NCI-H1930 (cell line): ENCODE measurements at regions not wholly inside any gene's neighbourhood (a gene's known extent, or its start where the extent isn't known, plus 50 kb on each side); places are given as distances from the start of the nearest gene placed in this dataset.

Experiments
- DNase-seq, 2 experiments: peaks; one replicate each; lab custom pipeline; 2025; lab: John Stamatoyannopoulos, UW

DNA sequence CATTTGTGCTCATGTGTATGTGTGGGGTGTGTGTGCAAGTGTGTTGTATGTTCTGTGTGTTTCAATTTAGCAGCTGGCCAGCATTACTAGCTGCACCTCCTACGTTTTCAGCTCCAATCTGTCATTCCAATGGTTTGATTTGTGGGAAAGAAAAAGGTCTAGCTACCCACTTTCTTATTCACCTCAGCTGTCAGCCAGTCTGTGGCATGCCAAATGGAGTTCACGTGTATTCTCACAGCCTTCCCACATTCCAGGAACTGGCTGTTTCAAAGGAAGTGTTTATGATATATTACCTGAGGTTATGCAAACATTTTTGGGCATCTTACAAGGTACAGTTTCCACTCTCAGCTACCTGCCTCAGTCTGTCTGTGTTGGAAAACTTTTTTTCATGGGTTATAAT is 220.2 kb upstream of the CPNE8 start:
- no peak for DNase-seq

DNA sequence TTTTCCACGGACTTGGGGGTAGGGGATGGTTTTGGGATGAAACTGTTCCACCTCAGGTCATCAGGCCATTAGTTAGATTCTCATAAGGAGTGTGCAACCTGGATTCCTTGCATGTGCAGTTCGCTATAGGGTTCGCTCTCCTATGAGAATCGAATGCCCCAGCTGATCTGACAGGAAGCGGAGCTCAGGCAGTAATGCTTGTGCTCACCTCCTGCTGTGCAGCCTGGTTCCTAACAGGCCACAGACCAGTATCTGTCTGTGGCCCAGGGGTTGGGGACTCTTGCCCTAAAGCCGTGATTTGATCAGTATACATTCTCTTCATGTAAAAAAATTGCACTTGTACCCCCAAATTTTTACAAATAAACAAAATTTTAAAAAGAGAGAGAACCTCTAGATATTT is 219.4 kb upstream of the CPNE8 start:
- no peak for DNase-seq

GRCh38 chr12:39123580-39124253 is 218.3 kb upstream of the CPNE8 start:
- DNase-seq: no peak

GRCh38 chr12:39122562-39123204 is 217.3 kb upstream of the CPNE8 start:
- no peak for DNase-seq

- peak; percentile 29 to 51 for DNase-seq
These were observed 211.5 kb upstream of the CPNE8 start for GRCh38 chr12:39116861-39117260.

DNA sequence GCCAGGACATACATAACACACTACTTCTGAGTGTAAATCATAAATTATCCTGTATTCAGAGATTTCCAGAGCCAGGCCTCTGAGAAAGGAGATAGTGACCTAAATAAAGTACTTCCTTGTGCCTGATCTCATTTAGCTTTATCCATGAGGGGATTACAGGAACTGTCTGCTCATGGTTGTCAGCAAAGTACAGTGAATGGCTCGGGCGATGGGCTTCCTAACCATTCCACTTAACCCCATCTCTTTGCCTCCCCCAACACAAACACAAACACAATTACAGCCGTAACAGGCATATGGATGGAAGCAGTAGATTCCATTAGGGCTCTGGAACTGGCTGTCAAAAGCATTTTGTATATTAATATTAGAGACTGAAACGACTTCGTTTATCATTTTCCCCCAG is 206.7 kb upstream of the CPNE8 start:
- DNase-seq: no peak

DNA sequence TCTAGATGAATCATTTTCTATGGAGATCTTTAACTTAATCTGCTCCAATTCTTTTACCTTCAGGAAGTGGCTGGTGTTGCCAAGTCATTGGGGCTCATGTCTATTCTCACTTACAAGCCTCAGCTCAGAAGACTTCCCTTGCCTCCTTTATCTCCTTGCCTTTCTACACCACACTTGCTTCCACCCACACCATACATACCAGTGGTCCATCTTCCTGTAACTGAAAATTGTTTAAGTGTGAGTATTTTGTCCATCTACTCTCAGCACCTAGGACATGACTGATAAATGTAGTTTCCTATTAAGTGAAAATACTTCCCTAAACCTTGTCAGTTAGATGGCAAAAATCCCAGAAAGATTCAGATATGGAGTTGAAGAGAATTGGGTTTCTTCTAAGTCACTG is 199.7 kb upstream of the CPNE8 start:
- no peak for DNase-seq

- peak; percentile 77 to 81 for DNase-seq
These were observed 198.3 kb upstream of the CPNE8 start for GRCh38 chr12:39103552-39104165.

- DNase-seq: no peak
These were observed 197.3 kb upstream of the CPNE8 start for GRCh38 chr12:39102474-39103209.

- DNase-seq: no peak
These were observed 190.4 kb upstream of the CPNE8 start for GRCh38 chr12:39095636-39096330.

GRCh38 chr12:39081910-39082309 is 176.5 kb upstream of the CPNE8 start:
- DNase-seq: no peak

GRCh38 chr12:39077226-39077625 is 171.8 kb upstream of the CPNE8 start:
- no peak for DNase-seq

- DNase-seq: no peak
These were observed 168.7 kb upstream of the CPNE8 start for GRCh38 chr12:39074063-39074462.

DNA sequence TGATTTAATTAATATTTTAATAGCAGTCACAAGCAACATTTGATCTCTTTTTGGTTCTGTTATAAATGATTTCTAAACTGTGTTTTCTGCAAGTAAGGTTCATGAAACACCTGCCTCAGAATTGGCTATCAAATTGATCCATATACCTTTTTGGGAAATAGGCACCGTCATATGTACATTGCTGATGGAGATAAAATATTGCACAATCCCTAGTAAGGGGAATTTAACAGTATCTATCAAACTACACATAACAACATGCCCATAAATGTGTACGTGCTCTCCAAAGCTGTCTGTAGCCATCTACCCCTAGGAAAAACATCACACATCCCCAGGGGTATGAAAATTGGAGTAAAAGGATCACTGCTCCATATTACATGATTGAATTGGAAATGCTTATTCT is 167.3 kb upstream of the CPNE8 start:
- DNase-seq: no peak

- DNase-seq: no peak
These were observed 166.2 kb upstream of the CPNE8 start for GRCh38 chr12:39071611-39072010.

DNA sequence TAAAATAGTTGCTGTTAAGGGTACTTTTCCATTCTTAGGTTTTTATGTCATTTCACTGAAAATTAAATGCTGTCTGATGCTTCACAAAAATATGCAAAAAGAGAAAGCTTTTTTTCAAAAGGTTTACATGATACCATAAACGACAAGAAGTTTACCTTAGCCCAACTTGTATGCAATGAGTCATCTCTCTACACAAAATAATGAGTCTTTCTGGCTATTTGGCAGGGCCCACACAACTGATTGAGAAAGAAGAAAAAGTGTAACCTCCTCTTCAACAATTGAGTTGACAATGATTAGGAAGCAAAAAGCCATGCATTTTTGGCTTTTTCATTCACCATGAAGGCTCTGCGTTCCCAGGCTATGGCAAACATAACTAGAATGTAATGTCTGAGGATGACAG is 165.4 kb upstream of the CPNE8 start:
- no peak for DNase-seq

DNA sequence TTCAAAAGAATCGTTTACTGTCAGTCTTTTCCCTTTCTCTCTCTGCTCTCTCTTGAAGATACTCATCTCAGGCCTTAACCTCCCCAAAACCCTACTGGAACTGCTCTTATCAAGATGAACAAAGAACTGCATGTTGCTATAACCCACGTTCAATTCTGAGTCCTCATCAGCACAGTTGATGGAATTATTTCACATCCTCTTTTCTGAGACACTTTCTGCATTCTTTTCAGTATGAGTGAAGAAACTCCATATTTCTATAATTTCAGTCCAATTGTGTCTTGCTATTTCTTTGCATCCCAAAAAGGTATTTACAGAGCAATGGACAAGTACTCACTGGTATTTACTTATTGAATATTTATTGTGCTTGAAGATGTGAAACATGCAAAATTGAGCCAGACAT is 160.1 kb upstream of the CPNE8 start:
- DNase-seq: no peak

- DNase-seq: no peak
These were observed 159.3 kb upstream of the CPNE8 start for GRCh38 chr12:39064708-39065107.

- no peak for DNase-seq
These were observed 157.0 kb upstream of the CPNE8 start for GRCh38 chr12:39062266-39062996.

- no peak for DNase-seq
These were observed 156.2 kb upstream of the CPNE8 start for GRCh38 chr12:39061576-39061975.

- no peak for DNase-seq
These were observed 143.0 kb upstream of the CPNE8 start for GRCh38 chr12:39048395-39048794.
